Lower leg skin (tissue), 4 donors: ENCODE measurements at regions not wholly inside any gene's neighbourhood (a gene's known extent, or its start where the extent isn't known, plus 50 kb on each side); places are given as distances from the start of the nearest gene placed in this dataset.
"Not testable (repeated sequence)": the region's sequence is repeated elsewhere in the genome, so short reads cannot be mapped to it uniquely, and the experiment has no call there.

Source experiments
- DNase-seq, 2 donors: peaks; one replicate each; pipeline ENCODE4 v3.0.0-alpha.2; 2019; ENCODE audit warnings: low spot score in 2 of 2
- H3K4me3 ChIP-seq: fragments of 200-600 bp; sonication (generic); 2 replicates; pipeline ENCODE4 v1.5.1; 2017; ENCODE audit warnings: mild to moderate bottlenecking, low read depth; ENCODE audit not compliant: poor library complexity, severe bottlenecking
- POLR2A ChIP-seq, 2 donors: fragments of 450-650 bp; IDR thresholded peaks; one replicate each; pipeline ENCODE4 v1.6.1; 2016 to 2017; ENCODE audit warnings: antibody characterized with exemption in 2 of 2, mild to moderate bottlenecking in 1 of 2, moderate library complexity in 1 of 2
- whole genome bisulfite sequencing, 2 donors: methylation state at CpG; one replicate each; pipeline ENCODE4 v1.1.5; 2018; 5-methylcytosine and 5-hydroxymethylcytosine counted together
- intact Hi-C: fragments of 100-400 bp; cut with DNase I; formaldehyde crosslinking; loops from one replicate; pipeline ENCODE4 v1.15.0; 2023; ENCODE audit warnings: low total_unique reads
- TF ChIP-seq, protein P1 (sequence below), 3 donors: fragments of 450-650 bp; IDR thresholded peaks; one replicate each; pipeline ENCODE4 v1.5.1; 2016; ENCODE audit warnings: antibody characterized with exemption in 3 of 3, mild to moderate bottlenecking in 3 of 3, moderate library complexity in 2 of 3

DNA sequence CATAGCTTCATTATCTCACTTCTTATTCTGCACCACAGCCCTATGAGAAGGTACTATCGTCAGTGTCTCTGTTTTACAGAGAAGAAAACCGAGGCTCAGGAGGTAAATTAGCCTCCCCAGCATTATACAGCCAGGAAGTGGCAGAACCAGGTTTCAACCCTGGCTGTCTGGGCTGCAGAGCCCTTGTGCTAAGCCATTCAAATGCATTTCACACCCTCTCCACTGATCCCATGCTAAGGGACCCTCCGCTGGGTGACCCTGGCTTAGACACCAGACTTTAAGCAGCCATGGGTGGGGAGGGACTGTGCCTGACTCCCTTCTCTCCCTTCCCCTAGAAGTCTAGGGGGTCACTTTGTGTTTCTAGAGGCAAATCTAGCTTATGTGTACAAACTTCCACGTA, 87.5 kb downstream of the RRAGC start:
- no peak overlapping the region for H3K4me3 ChIP-seq
- no peak for DNase-seq
- TF ChIP-seq, protein P1, sequence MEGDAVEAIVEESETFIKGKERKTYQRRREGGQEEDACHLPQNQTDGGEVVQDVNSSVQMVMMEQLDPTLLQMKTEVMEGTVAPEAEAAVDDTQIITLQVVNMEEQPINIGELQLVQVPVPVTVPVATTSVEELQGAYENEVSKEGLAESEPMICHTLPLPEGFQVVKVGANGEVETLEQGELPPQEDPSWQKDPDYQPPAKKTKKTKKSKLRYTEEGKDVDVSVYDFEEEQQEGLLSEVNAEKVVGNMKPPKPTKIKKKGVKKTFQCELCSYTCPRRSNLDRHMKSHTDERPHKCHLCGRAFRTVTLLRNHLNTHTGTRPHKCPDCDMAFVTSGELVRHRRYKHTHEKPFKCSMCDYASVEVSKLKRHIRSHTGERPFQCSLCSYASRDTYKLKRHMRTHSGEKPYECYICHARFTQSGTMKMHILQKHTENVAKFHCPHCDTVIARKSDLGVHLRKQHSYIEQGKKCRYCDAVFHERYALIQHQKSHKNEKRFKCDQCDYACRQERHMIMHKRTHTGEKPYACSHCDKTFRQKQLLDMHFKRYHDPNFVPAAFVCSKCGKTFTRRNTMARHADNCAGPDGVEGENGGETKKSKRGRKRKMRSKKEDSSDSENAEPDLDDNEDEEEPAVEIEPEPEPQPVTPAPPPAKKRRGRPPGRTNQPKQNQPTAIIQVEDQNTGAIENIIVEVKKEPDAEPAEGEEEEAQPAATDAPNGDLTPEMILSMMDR (IDR thresholded peaks at IDR 0.05): no peak
- TF ChIP-seq POLR2A (IDR thresholded peaks at IDR 0.05): no peak
- WGBS, 2 donors: 63 to 64% methylated on average over 4 of the region's 4 CpGs
- intact Hi-C loops: no loop called here

GRCh38 chr1:38770516-38771173, 88.9 kb downstream of the RRAGC start:
- H3K4me3 ChIP-seq, DNase-seq, intact Hi-C loops: not testable (repeated sequence)
- 89 to 100% methylated on average over 3 to 4 of the region's 5 CpGs for WGBS, 2 donors

GRCh38 chr1:38766125-38766524, 93.4 kb downstream of the RRAGC start:
- DNase-seq: no peak
- TF ChIP-seq, protein P1 (IDR thresholded peaks at IDR 0.05): no peak
- TF ChIP-seq POLR2A (IDR thresholded peaks at IDR 0.05): no peak
- no peak overlapping the region for H3K4me3 ChIP-seq
- WGBS, 2 donors: 84 to 88% methylated on average over 7 of the region's 7 CpGs
- intact Hi-C loops: no loop called here

DNA sequence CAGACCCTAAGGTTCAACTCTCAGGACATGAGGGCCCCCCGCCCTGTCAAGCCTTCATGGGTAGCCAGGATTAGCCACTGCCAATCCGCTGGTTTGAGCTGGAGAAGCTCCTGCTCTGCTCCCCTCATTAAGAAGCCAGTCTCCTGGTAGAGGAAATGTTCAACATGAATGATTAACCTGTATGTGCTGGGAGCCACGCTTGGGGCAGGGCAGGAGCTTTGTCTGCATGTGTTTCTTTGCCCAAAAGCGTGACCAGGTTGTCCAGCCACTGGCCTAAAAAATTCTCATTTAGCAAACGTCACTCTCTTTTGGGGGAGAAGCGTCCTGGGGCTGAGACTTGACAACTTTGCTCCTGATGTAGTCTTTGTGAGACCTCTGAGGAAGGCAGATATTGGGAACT, 96.5 kb downstream of the RRAGC start:
- 83 to 91% methylated on average over 5 to 6 of the region's 6 CpGs for WGBS, 2 donors
- H3K4me3 ChIP-seq: no peak overlapping the region
- intact Hi-C loops: no loop called here
- TF ChIP-seq, protein P1 (IDR thresholded peaks at IDR 0.05): no peak
- no peak for TF ChIP-seq POLR2A (IDR thresholded peaks at IDR 0.05)
- no peak for DNase-seq

DNA sequence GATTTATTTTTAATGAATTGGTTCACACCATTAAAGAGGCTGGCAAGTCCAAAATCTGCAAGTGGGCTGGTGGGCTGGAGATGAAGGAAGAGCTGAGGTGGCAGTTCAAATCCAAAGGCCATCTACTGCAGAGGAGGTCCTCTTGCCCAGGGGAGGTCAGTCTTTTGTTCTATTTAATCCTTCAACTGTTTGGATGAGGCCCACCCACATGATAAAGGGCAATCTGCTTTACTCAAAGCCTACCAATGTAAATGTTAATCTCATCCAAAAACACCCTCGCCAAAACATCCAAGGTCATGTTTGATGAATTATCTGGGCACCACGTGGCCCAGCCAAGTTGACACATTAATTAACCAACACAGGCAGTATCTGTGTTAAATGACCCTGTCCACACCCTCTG, 99.0 kb downstream of the RRAGC start:
- TF ChIP-seq, protein P1 (IDR thresholded peaks at IDR 0.05): no peak
- no peak for TF ChIP-seq POLR2A (IDR thresholded peaks at IDR 0.05)
- no peak for DNase-seq
- intact Hi-C loops: no loop called here
- H3K4me3 ChIP-seq: no peak overlapping the region
- 77 to 78% methylated on average over 2 of the region's 2 CpGs for WGBS, 2 donors

DNA sequence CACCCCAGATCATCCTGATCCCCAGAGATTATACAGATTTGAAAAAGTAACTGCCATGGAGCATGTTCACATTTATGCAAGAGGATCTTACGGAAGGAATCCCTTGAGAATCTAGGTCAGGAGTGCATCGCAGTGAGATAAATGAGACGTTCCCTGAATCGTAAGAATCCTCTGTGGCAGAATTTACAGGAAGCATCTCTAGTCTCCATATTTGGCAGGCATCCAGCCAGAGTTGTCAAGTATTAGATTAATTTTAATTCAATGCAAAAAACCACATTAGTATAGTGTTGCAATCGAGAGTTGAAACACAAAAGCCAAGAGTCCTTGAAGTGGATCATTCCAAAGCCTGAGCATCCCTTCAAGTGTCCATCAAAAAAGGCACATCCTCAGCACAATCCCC, 100.8 kb downstream of the RRAGC start:
- intact Hi-C loops: no loop called here
- WGBS, 2 donors: 19 to 32% methylated on average over 5 of the region's 5 CpGs
- no peak for DNase-seq
- TF ChIP-seq POLR2A (IDR thresholded peaks at IDR 0.05): no peak
- TF ChIP-seq, protein P1 (IDR thresholded peaks at IDR 0.05): no peak
- H3K4me3 ChIP-seq: no peak overlapping the region
